K562 (cell line): ENCODE measurements at regions not wholly inside any gene's neighbourhood (a gene's known extent, or its start where the extent isn't known, plus 50 kb on each side); places are given as distances from the start of the nearest gene placed in this dataset.

Experiments used
- TF ChIP-seq, protein P1 (sequence below), 3 experiments: IDR thresholded peaks in 2 of 3; conservative IDR thresholded peaks in 1 of 3; 2 replicates each; pipeline ENCODE4 v1.5.1; 2011 to 2012; ENCODE audit warnings: low read length in 3 of 3, mild to moderate bottlenecking in 3 of 3, control low read depth in 2 of 3, improper control_type of control experiment in 1 of 3, inconsistent platforms in 1 of 3, low read depth in 1 of 3, mixed read lengths in 1 of 3, moderate library complexity in 1 of 3; ENCODE audit not compliant: insufficient read depth in 2 of 3
- TF ChIP-seq, protein P2 (sequence below): fragments of 450-650 bp; IDR thresholded peaks from 2 replicates; pipeline ENCODE4 v1.6.1; 2016

DNA sequence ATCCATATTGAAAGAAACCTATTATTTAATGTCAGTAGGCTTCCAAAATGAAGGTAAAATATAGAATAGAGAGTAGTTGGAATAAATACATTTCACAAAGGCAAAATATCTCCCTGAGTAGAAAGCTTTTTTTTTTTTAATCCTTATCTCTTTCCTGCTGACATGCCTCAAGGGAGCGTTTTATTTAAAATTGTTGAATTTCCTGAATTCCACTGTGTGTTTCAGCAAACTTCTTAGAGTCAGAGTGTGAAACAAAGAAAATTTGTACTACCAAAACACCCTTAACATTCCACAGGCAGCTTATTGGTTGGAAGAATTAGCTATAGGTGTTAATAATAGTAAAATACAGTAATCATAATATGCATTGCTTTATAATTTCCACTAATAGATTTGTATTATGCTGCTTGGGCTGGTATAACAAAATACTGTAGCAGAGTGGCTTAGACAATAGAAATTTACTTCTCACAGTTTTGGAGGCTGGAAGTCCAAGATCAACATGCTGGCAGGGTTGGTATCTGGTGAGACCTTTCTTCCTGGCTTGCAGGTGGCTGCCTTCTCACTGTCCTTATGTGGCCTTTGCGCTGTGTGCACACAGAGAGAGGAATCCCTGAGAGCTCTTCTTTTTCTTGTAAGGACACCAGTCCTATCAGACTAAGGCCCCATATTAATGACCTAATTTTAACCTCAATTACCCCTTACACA is 468.4 kb upstream of the C1orf87 start:
- TF ChIP-seq, protein P1, sequence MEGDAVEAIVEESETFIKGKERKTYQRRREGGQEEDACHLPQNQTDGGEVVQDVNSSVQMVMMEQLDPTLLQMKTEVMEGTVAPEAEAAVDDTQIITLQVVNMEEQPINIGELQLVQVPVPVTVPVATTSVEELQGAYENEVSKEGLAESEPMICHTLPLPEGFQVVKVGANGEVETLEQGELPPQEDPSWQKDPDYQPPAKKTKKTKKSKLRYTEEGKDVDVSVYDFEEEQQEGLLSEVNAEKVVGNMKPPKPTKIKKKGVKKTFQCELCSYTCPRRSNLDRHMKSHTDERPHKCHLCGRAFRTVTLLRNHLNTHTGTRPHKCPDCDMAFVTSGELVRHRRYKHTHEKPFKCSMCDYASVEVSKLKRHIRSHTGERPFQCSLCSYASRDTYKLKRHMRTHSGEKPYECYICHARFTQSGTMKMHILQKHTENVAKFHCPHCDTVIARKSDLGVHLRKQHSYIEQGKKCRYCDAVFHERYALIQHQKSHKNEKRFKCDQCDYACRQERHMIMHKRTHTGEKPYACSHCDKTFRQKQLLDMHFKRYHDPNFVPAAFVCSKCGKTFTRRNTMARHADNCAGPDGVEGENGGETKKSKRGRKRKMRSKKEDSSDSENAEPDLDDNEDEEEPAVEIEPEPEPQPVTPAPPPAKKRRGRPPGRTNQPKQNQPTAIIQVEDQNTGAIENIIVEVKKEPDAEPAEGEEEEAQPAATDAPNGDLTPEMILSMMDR (IDR thresholded peaks at IDR 0.05 in 2 of 3, conservative IDR thresholded peaks at IDR 0.05 in 1 of 3; ENCODE audit: insufficient read depth in 2 of 3, low read depth in 1 of 3, low read length in 3 of 3), result no peak
- TF ChIP-seq, protein P2, sequence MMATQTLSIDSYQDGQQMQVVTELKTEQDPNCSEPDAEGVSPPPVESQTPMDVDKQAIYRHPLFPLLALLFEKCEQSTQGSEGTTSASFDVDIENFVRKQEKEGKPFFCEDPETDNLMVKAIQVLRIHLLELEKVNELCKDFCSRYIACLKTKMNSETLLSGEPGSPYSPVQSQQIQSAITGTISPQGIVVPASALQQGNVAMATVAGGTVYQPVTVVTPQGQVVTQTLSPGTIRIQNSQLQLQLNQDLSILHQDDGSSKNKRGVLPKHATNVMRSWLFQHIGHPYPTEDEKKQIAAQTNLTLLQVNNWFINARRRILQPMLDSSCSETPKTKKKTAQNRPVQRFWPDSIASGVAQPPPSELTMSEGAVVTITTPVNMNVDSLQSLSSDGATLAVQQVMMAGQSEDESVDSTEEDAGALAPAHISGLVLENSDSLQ, result no peak
